NCI-H2171 (cell line): ENCODE measurements at regions not wholly inside any gene's neighbourhood (a gene's known extent, or its start where the extent isn't known, plus 50 kb on each side); places are given as distances from the start of the nearest gene placed in this dataset.

Experiments
- DNase-seq: peaks from one replicate; lab custom pipeline; 2025; lab: John Stamatoyannopoulos, UW

DNA sequence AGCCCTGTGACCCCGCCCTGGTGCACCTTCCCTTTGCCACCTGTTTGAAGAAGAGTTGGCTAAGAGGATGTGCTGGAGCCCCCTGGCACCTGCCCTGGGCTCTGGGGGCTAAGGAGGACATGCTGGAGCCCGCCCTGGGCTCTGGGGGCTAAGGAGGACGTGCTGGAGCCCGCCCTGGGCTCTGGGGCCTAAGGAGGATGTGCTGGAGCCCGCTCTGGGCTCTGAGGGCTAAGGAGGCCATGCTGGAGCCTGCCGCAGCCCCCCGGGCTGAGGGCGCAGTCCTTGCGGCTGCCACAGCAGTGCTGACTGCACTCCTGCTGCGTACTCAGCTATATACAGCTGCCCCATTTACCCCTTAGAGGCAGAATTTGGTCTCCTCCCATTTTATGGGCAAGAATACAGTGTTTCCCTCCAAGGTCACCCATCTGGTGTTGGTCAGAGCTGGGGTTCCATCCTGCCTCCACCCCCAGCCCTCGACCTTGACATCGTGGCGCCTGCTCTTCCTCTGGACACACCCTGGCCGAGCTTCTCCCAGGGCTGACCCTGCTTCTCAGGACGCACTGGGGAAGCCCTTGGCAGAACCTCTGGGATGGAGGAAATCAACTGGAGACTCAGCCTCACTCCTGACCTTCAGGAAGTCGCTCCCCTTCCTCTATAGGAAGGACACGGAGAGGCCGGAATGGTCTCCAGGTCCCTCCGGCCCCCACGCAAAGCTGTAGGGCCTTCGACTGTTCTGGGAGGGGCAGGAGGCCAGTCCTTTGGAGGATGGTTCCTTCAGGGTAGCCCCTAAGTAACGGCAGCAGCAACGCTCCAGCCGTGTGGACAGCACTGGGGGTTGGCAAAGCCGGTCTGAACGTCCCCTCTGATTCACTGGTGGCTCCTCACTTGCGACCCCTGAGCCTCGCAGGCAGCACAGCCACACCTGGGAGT lies 65.0 kb upstream of the HPCAL1 start:
- DNase-seq, result no peak

DNA sequence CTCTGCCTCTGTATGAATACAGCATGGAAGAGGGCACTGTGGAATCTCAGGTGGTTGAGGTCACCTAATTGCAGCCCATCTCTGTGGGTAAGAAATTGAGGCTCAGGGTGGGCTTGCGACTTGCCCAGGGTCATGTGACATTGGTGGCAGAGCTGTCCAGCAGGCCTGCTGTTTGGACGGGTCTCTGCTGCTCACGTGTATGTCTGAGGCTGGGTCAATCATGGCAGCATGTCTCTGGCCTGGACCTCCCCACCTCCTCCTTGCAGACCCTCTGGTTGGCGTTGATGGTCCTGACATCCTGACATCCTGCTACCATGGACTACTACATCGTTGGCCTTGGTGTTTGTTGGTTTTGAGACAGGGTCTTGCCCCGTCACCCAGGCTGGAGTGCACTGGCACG lies 64.3 kb upstream of the HPCAL1 start:
- DNase-seq, result no peak

DNA sequence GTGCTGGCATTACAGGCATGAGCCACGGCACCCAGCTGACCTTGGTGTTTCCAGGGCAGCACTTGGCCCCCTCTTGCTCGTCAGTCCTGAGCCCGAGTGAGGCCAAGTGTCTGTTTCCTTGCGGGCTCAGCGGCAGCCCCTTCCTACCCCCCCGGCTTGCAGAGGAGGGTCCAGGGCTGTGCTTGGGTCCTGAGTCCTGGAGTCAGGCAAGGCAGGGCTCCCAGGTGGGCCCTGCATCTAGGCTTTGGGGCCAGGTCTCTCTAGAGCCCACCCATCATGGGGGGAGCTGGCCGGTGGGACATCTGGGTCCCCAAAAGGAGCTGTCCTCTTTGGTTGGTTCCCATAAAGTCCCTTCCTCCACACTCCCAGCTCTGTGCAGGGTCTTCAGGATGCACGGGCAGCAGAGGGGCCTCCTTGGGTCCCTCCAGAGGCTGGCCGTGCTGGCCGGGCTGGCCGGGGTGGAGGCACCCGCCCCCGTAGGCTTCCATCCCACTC lies 63.7 kb upstream of the HPCAL1 start:
- no peak for DNase-seq

DNA sequence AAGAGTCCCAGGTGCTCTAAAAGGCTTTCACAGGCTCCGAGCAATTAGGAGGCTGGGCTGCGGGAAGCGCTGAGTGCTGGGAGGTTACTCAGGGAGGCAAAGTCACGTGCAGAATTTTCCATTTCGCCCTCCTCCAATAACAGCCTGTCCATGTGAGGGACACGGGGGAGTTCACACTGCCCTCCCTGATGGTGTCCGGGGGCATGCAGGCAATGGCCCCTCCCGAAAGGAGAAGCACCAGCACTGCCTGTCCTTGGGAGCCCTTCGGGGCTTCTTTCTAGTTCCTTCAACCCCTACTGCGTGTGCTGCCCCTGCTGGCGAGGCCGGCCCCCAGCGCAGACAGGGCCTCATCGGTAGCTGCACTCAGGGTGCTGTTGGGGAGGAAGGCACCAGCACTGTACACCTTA lies 63.1 kb upstream of the HPCAL1 start:
- DNase-seq, result no peak

DNA sequence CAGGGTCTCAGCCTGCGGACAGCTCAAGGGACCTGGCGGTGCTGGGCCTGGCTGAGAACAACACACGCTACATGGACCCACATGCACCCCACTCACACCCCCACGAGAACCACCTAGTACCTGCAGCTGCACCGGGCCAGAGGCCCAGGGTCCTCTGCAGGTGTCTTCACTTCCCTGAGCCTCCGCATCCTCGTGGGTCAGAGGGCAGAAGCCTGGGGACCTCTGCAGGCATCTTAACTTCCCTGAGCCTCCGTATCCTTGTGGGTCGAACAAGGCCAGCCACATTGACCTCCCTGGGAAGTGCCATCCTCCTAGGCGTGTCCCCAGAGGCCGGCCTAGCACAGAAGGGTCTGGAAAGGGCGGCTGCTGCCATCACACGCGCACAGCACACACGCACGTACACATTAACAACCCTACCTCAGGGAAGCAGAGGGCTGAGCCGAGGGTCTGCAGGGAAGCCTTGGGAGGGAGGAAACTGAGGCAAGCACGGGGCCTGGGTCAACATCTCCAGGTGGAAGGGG lies 62.5 kb upstream of the HPCAL1 start:
- DNase-seq, result no peak

DNA sequence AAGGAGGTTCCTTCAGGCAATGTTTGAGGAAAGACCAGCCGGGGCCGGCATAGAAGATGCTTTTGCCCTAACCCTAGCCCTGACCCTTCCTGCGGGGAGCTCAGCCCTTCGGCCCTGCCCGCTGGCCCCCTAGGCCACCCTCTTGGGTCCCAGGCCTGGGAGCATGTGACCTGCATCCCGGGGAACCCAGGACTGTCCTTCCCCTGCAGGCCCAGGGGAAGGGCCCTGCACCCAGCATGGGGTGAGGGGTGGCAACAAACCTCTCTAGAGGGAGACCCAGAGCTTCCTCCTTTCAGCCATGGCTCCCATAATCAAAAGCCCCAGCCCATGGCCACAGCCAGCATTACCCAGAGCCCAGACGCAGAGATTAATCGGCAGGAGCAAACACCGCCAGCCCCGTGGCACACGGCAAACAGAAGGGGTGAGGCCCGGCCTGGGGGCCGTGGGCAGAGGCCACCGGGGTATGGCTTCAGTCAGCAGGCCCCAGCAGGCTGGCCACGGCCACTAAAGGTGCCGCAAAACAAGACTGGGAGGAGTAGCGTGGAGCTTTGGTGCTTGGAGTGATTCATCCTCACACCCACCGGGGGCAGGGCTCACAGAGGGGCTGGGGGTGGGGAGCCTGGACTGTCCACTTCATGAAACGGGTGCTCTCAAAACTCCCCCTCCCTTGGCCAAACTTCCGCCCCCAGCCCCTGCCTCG lies 61.6 kb upstream of the HPCAL1 start:
- DNase-seq, result no peak

DNA sequence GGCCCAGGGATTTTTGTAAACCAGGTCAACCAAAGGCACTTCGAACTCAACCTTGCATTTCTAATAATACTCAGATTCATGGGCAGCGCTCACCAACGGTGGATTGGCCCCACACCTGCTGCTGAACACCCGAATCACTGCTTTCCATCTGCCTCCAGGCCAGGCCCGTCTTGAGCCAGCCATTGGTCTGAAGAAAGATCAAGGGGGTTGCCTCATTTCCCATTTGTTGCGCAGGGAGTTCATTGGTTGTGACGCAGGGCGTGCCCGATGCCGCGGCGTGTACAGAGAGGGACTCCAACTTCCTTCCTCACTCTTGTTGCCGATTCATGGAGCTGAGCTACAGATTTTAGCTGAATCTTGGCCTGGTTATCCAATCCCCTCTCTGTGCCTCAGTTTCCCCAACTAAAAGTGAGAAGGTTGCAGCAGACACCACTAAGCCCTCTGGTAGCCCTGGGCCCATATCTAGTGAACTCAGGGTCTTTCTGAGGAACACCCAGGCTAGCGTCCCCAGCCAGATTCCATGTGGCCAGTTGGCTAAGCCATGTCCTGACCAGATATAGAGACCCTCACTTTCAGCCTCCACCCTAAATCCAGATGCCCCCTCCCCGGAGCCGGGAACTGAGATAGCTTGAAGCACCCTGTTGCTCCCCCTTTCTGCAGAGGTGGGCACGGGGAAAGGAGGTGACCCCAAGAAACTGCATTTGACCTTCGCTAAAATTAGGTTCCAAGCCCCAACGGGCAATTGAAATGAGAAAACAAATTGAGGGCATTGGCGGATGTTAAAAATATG lies 60.9 kb upstream of the HPCAL1 start:
- DNase-seq, result no peak

DNA sequence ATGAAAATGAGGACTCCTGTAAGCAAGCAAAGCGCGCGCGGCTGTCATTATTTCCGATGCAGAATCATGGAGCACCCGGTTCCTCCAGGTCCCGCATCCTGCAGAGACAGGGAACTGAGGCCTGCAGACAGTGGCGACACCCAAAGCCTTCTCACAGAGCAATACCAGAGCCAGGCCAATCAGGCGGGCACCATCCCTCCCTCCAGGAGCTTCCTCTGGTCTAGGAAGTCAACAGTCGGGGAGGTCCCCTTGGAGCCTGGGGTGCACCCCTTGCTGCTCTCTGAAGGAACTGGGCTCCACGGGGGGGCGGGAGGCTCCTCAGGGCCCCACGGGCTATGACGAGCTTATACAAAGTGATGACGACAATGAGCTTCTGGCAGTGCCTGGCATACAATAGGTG lies 60.3 kb upstream of the HPCAL1 start:
- DNase-seq, result no peak

DNA sequence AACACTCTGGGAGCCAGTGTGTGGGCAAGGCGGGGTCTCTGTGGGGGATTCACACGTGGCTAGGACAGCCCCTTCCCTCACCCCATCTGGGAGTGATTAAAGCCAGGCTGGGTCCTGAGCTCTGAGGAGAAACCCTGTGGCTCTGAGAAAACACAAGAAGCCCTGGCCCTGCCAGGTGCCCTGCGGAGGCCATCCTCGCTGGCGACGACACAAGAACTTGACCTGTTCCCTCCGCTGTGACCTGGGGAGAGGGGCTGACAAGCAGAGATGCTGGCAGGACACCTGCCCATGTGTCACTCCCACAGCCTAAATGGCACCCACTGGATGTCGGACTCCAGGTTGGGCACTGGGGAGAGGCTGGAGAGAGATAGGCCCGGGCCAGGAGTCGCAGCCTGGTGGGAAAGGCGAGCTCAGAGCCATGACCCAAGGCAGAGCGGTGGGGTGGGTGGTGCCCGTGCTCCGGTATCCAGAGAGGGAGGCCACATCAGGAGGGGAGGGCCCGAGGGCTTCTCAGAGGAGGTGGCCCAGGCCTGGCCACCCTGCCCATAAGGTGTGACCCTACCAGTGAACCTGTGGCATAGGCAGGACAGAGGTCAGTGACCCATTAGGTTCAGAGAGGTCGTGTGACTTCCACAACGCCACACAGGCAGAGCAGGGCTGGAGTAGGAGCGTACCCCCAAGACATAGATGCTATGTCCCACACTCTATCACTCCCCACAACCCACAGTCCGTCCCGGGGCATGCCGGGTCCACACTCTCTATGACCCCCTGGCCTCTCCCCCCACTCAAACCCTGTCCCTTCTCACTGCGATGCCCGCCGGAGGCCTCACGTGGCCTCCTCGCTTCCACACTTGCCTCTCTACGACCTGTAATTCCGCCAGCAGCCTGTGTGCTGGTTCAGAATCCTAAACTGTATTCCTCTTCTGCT lies 59.4 kb upstream of the HPCAL1 start:
- no peak for DNase-seq

DNA sequence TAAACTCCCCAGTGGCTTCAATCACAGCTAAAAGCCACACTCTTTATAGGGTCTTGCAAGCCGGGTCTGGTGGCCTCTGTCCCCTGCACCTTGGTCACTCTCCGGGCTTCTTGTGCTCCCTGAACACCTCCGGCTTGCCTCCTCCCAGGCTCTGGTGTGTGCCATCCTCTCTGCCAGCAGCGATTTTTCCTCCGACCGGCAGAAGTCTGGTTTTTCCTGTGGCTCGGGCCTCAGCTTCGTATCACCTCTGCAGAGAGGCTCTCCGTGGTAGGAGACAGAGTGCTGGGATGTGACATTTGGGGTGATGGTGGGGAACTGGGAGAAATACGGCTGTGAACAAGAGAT lies 58.8 kb upstream of the HPCAL1 start:
- DNase-seq, result no peak

DNA sequence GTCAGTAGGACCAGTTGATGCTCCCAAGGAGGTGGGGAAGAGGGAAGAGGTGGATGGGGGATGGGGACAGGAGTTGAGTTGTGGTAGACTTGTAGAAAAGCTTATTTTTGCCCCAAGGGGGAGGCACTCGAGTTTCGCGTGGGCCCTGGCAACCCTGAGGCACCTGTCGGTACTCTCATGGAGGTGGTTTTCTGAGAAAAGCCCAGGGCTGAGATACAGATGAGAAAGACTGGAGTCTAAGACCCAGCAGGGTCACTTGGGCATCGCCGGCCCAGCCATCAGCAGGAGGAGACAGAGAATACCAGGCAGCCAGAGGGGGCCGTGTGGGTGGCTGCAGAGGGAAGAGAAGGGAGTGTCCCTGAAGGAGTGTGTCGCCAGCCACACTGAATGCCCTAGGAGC lies 57.7 kb upstream of the HPCAL1 start:
- no peak for DNase-seq

DNA sequence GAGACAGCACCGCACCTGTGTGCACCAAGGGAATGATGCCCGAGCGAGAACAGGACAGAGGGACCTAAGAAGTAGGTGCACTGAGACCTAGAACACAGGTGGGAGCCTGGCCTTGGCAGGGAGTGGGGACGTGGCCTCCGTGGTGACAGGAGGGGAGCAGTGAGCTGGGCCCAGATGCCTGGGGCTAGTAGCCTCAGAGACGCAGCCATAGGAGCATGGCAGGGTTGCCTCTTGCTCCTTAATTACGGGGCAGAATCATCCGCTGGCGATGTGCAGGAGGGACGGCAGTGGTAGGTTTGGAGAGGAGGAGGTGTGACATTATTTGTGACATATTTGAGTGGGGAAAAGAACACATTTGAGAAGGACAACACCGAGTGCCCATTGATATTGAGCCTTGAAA lies 57.0 kb upstream of the HPCAL1 start:
- no peak for DNase-seq

DNA sequence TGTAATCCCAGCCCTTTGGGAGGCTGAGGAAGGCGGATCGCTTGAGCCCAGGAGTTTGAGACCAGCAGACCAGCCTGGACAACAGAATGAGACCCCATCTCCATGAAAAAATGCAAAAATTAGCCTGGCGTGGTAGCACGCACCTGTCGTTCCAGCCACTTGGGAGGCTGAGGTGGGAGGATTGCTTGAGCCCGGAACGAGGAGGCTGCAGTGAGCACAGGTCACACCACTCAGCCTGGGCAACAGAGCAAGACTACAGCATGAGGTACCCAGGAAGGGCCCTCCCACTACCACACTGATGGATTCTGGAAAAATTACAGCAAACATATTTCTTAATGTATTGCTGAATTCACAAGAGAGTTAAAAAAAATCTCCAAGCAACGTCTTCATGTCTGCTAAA lies 56.3 kb upstream of the HPCAL1 start:
- no peak for DNase-seq

DNA sequence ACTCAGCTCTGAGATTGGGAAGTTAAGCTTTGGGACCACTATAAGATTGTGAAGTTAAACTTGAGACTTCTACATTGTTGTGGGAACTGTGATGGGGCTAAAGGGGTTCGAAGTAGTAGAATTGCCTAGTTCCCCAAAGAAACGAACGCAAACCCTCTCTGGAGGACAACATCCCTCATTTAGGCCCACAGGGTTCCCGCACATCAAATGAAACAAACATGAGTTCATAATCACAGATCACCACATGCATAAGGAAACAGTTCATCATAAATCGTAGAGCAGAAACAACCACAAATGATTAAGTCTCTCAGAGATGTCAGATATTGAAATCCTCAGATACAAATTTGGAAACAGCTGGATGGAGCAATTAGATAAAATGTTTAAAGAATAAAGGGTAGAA lies 55.9 kb upstream of the HPCAL1 start:
- DNase-seq, result no peak

DNA sequence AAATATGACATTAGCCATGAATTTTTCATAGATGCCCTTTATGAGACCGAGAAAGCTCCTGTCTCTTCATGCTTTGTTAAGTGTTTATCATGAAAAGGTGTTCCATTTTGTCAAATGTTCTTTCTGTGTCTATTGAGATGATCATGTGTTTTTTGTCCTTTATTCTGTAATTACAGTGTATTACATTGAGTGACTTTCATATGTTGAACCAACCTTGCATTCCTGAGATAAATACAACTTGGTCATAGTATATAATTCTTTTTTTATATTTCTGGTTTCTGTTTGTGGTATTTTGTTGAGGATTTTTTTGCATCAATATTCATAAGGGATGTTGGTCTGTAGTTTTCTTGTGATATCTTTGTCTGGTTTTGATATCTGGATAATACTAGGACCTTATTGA lies 52.9 kb upstream of the HPCAL1 start:
- no peak for DNase-seq

DNA sequence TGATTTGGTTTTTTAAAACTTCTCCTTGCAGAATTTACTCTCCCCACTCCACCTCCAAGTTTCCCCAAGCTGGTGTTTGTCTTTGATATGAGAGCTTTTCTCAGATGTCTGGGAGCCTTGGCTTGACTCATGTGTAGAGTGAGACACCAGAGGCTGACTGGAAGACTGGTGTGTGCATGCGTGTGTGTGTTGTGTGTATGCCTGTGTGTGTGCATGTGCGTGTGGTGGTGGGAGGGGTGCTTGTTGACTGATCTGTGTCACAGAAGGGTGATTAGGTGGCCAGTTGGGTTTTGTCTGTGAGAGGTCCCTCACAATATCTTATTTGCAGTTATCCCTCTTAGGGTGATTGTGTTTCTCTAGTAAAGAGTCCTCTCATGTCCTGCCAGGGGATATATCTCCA lies 50.5 kb upstream of the HPCAL1 start:
- no peak for DNase-seq

DNA sequence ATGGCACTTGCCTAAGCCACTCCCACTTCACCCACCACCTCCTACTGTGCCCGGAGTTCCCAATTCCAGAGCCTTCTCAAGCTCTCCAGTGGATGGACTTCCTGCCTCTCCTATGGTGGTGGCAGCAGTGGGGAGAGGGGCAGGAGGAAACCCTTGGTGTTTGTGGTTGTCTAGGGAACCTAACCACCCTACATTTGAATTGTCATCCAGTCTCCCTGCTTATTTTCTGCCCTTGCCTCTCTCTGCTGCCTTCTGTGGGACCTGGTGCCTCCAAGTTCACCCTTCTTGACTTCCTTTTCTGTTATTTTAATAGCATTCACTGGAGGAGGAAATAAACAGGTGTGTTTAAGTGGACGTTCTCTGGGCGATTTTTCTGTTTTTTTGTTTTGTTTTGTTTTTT lies 50.0 kb upstream of the HPCAL1 start:
- DNase-seq, result no peak
